Stimulated activated naive CD8-positive, alpha-beta T cell treated with anti-CD3 and anti-CD28 coated beads, Interleukin-15, amount 100 ng/mL, for 72 hours (primary cell): ENCODE measurements at regions not wholly inside any gene's neighbourhood (a gene's known extent, or its start where the extent isn't known, plus 50 kb on each side); places are given as distances from the start of the nearest gene placed in this dataset.
"Not testable (repeated sequence)": the region's sequence is repeated elsewhere in the genome, so short reads cannot be mapped to it uniquely, and the experiment has no call there.

Experiments used
- ATAC-seq: fragments of 150-1000 bp; cut with Tn5 transposase; 2 replicates; pipeline ENCODE4 v1.10.0; 2021; ENCODE audit warnings: mild to moderate bottlenecking, moderate library complexity
- DNase-seq, 2 donors: peaks; one replicate each; pipeline ENCODE4 v3.0.0; 2021 to 2022
- H3K27ac Mint-ChIP-seq, 2 donors: one replicate each; pipeline ENCODE4 v1.8.0; 2022; ENCODE audit warnings: mild to moderate bottlenecking in 2 of 2, mixed read lengths in 2 of 2, moderate library complexity in 2 of 2
- H3K27me3 Mint-ChIP-seq: one replicate; pipeline ENCODE4 v1.8.0; 2022; ENCODE audit warnings: mixed read lengths
- H3K4me1 Mint-ChIP-seq: one replicate; pipeline ENCODE4 v1.8.0; 2022; ENCODE audit warnings: mild to moderate bottlenecking, mixed read lengths
- H3K4me3 Mint-ChIP-seq, 2 donors: one replicate each; pipeline ENCODE4 v1.8.0; 2022; ENCODE audit warnings: mild to moderate bottlenecking in 2 of 2, mixed read lengths in 2 of 2, moderate library complexity in 1 of 2
- H3K9me3 Mint-ChIP-seq, 2 donors: one replicate each; pipeline ENCODE4 v1.8.0; 2022; ENCODE audit warnings: mixed read lengths in 2 of 2

GRCh38 chrY:25817387-25817786 lies 195.5 kb downstream of the CDY1 start:
- H3K4me3 Mint-ChIP-seq, H3K27ac Mint-ChIP-seq, DNase-seq, H3K27me3 Mint-ChIP-seq, H3K4me1 Mint-ChIP-seq, H3K9me3 Mint-ChIP-seq, ATAC-seq: not testable (repeated sequence)

- H3K4me1 Mint-ChIP-seq, H3K9me3 Mint-ChIP-seq, H3K27ac Mint-ChIP-seq, DNase-seq, H3K4me3 Mint-ChIP-seq, H3K27me3 Mint-ChIP-seq: not testable (repeated sequence)
- ATAC-seq: peak; percentile 72
Observed at GRCh38 chrY:25818978-25819377, 197.1 kb downstream of the CDY1 start.

GRCh38 chrY:25821661-25822291 lies 199.9 kb downstream of the CDY1 start:
- H3K4me1 Mint-ChIP-seq, ATAC-seq, H3K27ac Mint-ChIP-seq, H3K4me3 Mint-ChIP-seq, DNase-seq, H3K9me3 Mint-ChIP-seq, H3K27me3 Mint-ChIP-seq: not testable (repeated sequence)

GRCh38 chrY:25825848-25826378 lies 204.0 kb downstream of the CDY1 start:
- not testable (repeated sequence) for H3K9me3 Mint-ChIP-seq, H3K4me3 Mint-ChIP-seq, H3K4me1 Mint-ChIP-seq, DNase-seq, H3K27me3 Mint-ChIP-seq, H3K27ac Mint-ChIP-seq
- ATAC-seq: peak; percentile 56

- H3K9me3 Mint-ChIP-seq, H3K4me1 Mint-ChIP-seq, ATAC-seq, H3K27ac Mint-ChIP-seq, DNase-seq, H3K4me3 Mint-ChIP-seq, H3K27me3 Mint-ChIP-seq: not testable (repeated sequence)
Observed at GRCh38 chrY:25839923-25840322, 218.0 kb downstream of the CDY1 start.

- not testable (repeated sequence) for H3K9me3 Mint-ChIP-seq, H3K4me3 Mint-ChIP-seq, ATAC-seq, H3K27me3 Mint-ChIP-seq, H3K27ac Mint-ChIP-seq, DNase-seq, H3K4me1 Mint-ChIP-seq
Observed at GRCh38 chrY:25868528-25868927, 246.6 kb downstream of the CDY1 start.

- not testable (repeated sequence) for ATAC-seq, DNase-seq, H3K4me1 Mint-ChIP-seq, H3K27ac Mint-ChIP-seq, H3K4me3 Mint-ChIP-seq, H3K9me3 Mint-ChIP-seq, H3K27me3 Mint-ChIP-seq
Observed at GRCh38 chrY:25878990-25879389, 257.1 kb downstream of the CDY1 start.

- H3K27ac Mint-ChIP-seq, ATAC-seq, H3K4me3 Mint-ChIP-seq, DNase-seq, H3K27me3 Mint-ChIP-seq, H3K4me1 Mint-ChIP-seq, H3K9me3 Mint-ChIP-seq: not testable (repeated sequence)
Observed at GRCh38 chrY:25920975-25921374, 299.1 kb downstream of the CDY1 start.
